ENCODE measurements at regions not wholly inside any gene's neighbourhood (a gene's known extent, or its start where the extent isn't known, plus 50 kb on each side); places are given as distances from the start of the nearest gene placed in this dataset.

GRCh38 chr1:157916887-157917570 lies 75.4 kb upstream of the CD5L start:
- TF ChIP-seq ZFP30 (CRISPR knock-in tag; IDR thresholded peaks at IDR 0.05), result no peak
- no peak for TF ChIP-seq TSHZ2 (CRISPR knock-in tag; IDR thresholded peaks at IDR 0.05)
- no peak for TF ChIP-seq BACH2 (CRISPR knock-in tag; IDR thresholded peaks at IDR 0.05; ENCODE audit: borderline replicate concordance)
- TF ChIP-seq ZFP3 (CRISPR knock-in tag; IDR thresholded peaks at IDR 0.05), result no peak
- TF ChIP-seq RARB (CRISPR knock-in tag; IDR thresholded peaks at IDR 0.05), result no peak
- no peak for TF ChIP-seq ZC3H10 (CRISPR knock-in tag; IDR thresholded peaks at IDR 0.05)
- TF ChIP-seq ARNTL (CRISPR knock-in tag; IDR thresholded peaks at IDR 0.05; ENCODE audit: borderline replicate concordance, low read depth), result no peak
- TF ChIP-seq ISL1 (CRISPR knock-in tag; IDR thresholded peaks at IDR 0.05), result no peak
- no peak for TF ChIP-seq PPARA (CRISPR knock-in tag; IDR thresholded peaks at IDR 0.05; ENCODE audit: borderline replicate concordance)
- no peak for TF ChIP-seq ZNF8 (CRISPR knock-in tag; IDR thresholded peaks at IDR 0.05)
- no peak for ATAC-seq

- ATAC-seq, result no peak
- TF ChIP-seq ZNF565 (CRISPR knock-in tag; conservative IDR thresholded peaks at IDR 0.05; ENCODE audit: low read depth), result no peak
- TF ChIP-seq TOX (CRISPR knock-in tag; IDR thresholded peaks at IDR 0.05; ENCODE audit: borderline replicate concordance), result no peak
- no peak for TF ChIP-seq CSRNP3 (CRISPR knock-in tag; IDR thresholded peaks at IDR 0.05)
- no peak for TF ChIP-seq PATZ1 (CRISPR knock-in tag; IDR thresholded peaks at IDR 0.05; ENCODE audit: borderline replicate concordance)
- no peak for TF ChIP-seq ZFP30 (CRISPR knock-in tag; IDR thresholded peaks at IDR 0.05)
- no peak for TF ChIP-seq ZC3H10 (CRISPR knock-in tag; IDR thresholded peaks at IDR 0.05)
- no peak for TF ChIP-seq ZNF70 (CRISPR knock-in tag; IDR thresholded peaks at IDR 0.05)
- no peak for TF ChIP-seq TSHZ2 (CRISPR knock-in tag; IDR thresholded peaks at IDR 0.05)
- no peak for TF ChIP-seq TCF4 (CRISPR knock-in tag; IDR thresholded peaks at IDR 0.05; ENCODE audit: borderline replicate concordance)
- TF ChIP-seq OSR1 (CRISPR knock-in tag; IDR thresholded peaks at IDR 0.05), result no peak
- no peak for TF ChIP-seq CSDC2 (CRISPR knock-in tag; IDR thresholded peaks at IDR 0.05)
- no peak for TF ChIP-seq ARNTL (CRISPR knock-in tag; IDR thresholded peaks at IDR 0.05; ENCODE audit: borderline replicate concordance, low read depth)
- no peak for TF ChIP-seq RARB (CRISPR knock-in tag; IDR thresholded peaks at IDR 0.05)
- TF ChIP-seq GLIS3 (CRISPR knock-in tag; IDR thresholded peaks at IDR 0.05), result no peak
- no peak for TF ChIP-seq ESRRG (CRISPR knock-in tag; IDR thresholded peaks at IDR 0.05)
- no peak for TF ChIP-seq CREB5 (CRISPR knock-in tag; IDR thresholded peaks at IDR 0.05; ENCODE audit: low read depth)
- no peak for TF ChIP-seq PPARA (CRISPR knock-in tag; IDR thresholded peaks at IDR 0.05; ENCODE audit: borderline replicate concordance)
Measured at GRCh38 chr1:157920748-157921147, 72.7 kb upstream of the KIRREL1 start.
